ENCODE measurements at regions not wholly inside any gene's neighbourhood (a gene's known extent, or its start where the extent isn't known, plus 50 kb on each side); places are given as distances from the start of the nearest gene placed in this dataset.

GRCh38 chr13:110062077-110062776, 244.7 kb downstream of the COL4A1 start:
- TF ChIP-seq CTCF (IDR thresholded peaks at IDR 0.05) (no peak), POLR2A (IDR thresholded peaks at IDR 0.05) (no peak)
- no peak overlapping the region for H3K4me3 ChIP-seq (ENCODE audit: low read depth, poor library complexity, severe bottlenecking)
- DNase-seq (ENCODE audit: low spot score in 2 of 2) = no peak
- intact Hi-C loops (cut with DNase I; ENCODE audit: low total_unique reads) = no loop called here
- WGBS, 2 donors = 59 to 65% methylated on average over 10 of the region's 10 CpGs

- no peak overlapping the region for H3K4me3 ChIP-seq (ENCODE audit: low read depth, poor library complexity, severe bottlenecking)
- no peak for TF ChIP-seq CTCF (IDR thresholded peaks at IDR 0.05)
- TF ChIP-seq POLR2A (IDR thresholded peaks at IDR 0.05) = no peak
- WGBS, 2 donors = 89 to 93% methylated on average over 4 of the region's 4 CpGs
- intact Hi-C loops (cut with DNase I; ENCODE audit: low total_unique reads) = no loop called here
- DNase-seq (ENCODE audit: low spot score in 2 of 2) = no peak
These were observed 245.7 kb downstream of the COL4A1 start for GRCh38 chr13:110061270-110061669.

- intact Hi-C loops (cut with DNase I; ENCODE audit: low total_unique reads) = no loop called here
- H3K4me3 ChIP-seq (ENCODE audit: low read depth, poor library complexity, severe bottlenecking) = no peak overlapping the region
- 66 to 70% methylated on average over 9 of the region's 9 CpGs for WGBS, 2 donors
- TF ChIP-seq CTCF (IDR thresholded peaks at IDR 0.05) = no peak
- TF ChIP-seq POLR2A (IDR thresholded peaks at IDR 0.05) = no peak
- DNase-seq (ENCODE audit: low spot score in 2 of 2) = no peak
These were observed 249.9 kb downstream of the COL4A1 start for GRCh38 chr13:110057052-110057451.

GRCh38 chr13:110056640-110057039, 250.3 kb downstream of the COL4A1 start:
- intact Hi-C loops (cut with DNase I; ENCODE audit: low total_unique reads) = no loop called here
- TF ChIP-seq POLR2A (IDR thresholded peaks at IDR 0.05) (no peak), CTCF (IDR thresholded peaks at IDR 0.05) (no peak)
- DNase-seq (ENCODE audit: low spot score in 2 of 2) = no peak
- H3K4me3 ChIP-seq (ENCODE audit: low read depth, poor library complexity, severe bottlenecking) = no peak overlapping the region
- WGBS, 2 donors = 77 to 86% methylated on average over 5 of the region's 5 CpGs

GRCh38 chr13:110055089-110055488, 251.9 kb downstream of the COL4A1 start:
- TF ChIP-seq POLR2A (IDR thresholded peaks at IDR 0.05) (no peak), CTCF (IDR thresholded peaks at IDR 0.05) (no peak)
- 78 to 80% methylated on average over 3 of the region's 3 CpGs for WGBS, 2 donors
- no peak overlapping the region for H3K4me3 ChIP-seq (ENCODE audit: low read depth, poor library complexity, severe bottlenecking)
- no peak for DNase-seq (ENCODE audit: low spot score in 2 of 2)
- intact Hi-C loops (cut with DNase I; ENCODE audit: low total_unique reads) = no loop called here

- no peak overlapping the region for H3K4me3 ChIP-seq (ENCODE audit: low read depth, poor library complexity, severe bottlenecking)
- no peak for DNase-seq (ENCODE audit: low spot score in 2 of 2)
- intact Hi-C loops (cut with DNase I; ENCODE audit: low total_unique reads) = no loop called here
- TF ChIP-seq CTCF (IDR thresholded peaks at IDR 0.05) (no peak), POLR2A (IDR thresholded peaks at IDR 0.05) (no peak)
- WGBS, 2 donors = 85 to 92% methylated on average over 13 of the region's 13 CpGs
These were observed 252.9 kb downstream of the COL4A1 start for GRCh38 chr13:110054041-110054440.

Measured in lower leg skin (tissue), 4 donors.